ENCODE measurements at regions not wholly inside any gene's neighbourhood (a gene's known extent, or its start where the extent isn't known, plus 50 kb on each side); places are given as distances from the start of the nearest gene placed in this dataset.

DNA sequence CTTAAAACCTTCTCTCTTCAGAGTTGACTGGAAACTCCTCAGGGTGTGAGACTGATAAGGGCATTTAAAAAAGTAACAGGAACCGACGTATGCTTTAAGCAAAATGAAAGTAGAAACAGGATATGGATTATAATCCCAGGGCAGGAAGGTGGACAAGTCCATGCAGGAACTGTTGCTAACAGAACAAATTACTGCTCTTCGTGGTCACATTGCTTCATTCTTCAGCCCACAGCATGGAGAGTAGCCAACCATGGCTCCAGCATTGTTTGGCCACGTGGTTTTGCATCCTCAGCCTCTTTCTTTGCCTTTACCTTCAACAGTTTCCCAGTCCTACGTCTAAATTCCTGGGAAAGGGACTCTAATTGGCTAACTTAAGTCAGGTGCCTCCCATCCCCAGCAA lies 563.1 kb upstream of the ISX start:
- TF ChIP-seq, protein P1, sequence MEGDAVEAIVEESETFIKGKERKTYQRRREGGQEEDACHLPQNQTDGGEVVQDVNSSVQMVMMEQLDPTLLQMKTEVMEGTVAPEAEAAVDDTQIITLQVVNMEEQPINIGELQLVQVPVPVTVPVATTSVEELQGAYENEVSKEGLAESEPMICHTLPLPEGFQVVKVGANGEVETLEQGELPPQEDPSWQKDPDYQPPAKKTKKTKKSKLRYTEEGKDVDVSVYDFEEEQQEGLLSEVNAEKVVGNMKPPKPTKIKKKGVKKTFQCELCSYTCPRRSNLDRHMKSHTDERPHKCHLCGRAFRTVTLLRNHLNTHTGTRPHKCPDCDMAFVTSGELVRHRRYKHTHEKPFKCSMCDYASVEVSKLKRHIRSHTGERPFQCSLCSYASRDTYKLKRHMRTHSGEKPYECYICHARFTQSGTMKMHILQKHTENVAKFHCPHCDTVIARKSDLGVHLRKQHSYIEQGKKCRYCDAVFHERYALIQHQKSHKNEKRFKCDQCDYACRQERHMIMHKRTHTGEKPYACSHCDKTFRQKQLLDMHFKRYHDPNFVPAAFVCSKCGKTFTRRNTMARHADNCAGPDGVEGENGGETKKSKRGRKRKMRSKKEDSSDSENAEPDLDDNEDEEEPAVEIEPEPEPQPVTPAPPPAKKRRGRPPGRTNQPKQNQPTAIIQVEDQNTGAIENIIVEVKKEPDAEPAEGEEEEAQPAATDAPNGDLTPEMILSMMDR (IDR thresholded peaks at IDR 0.05; ENCODE audit: control extremely low read depth, extremely low read depth, low read depth, missing control alignments): no peak
- DNase-seq (ENCODE audit: extremely low spot score): no peak
- ChIA-PET POLR2A (no interaction called here), CTCF (no interaction called here)

- ChIA-PET CTCF (no interaction called here), POLR2A (no interaction called here)
- TF ChIP-seq, protein P1 (IDR thresholded peaks at IDR 0.05; ENCODE audit: control extremely low read depth, extremely low read depth, low read depth, missing control alignments): no peak
- DNase-seq (ENCODE audit: extremely low spot score): no peak
Observed at GRCh38 chr22:34508797-34509196, 557.2 kb upstream of the ISX start.

GRCh38 chr22:34526681-34527080 lies 539.3 kb upstream of the ISX start:
- ChIA-PET CTCF (no interaction called here), POLR2A (no interaction called here)
- no peak for DNase-seq (ENCODE audit: extremely low spot score)
- TF ChIP-seq, protein P1 (IDR thresholded peaks at IDR 0.05; ENCODE audit: control extremely low read depth, extremely low read depth, low read depth, missing control alignments): no peak

DNA sequence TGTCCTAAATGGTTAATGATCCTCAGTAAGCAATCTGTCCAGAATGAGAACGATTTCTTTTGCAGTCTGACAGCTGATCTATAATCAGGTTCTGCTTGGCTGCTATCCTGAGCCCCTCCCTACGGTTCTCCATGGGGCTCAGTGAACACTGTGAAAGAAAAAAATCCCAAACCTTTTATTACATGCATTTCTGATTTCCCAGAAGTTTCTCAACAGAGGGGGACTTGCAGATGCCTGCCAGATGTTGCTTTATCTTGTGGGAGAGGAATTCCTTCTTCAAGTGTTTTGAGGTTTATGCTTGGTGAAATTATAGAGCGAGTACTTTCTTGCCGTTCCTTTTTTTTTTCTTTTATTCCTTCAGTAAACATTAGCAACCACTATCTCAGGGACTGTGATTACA lies 531.9 kb upstream of the ISX start:
- DNase-seq (ENCODE audit: extremely low spot score): no peak
- ChIA-PET CTCF (no interaction called here), POLR2A (no interaction called here)
- TF ChIP-seq, protein P1 (IDR thresholded peaks at IDR 0.05; ENCODE audit: control extremely low read depth, extremely low read depth, low read depth, missing control alignments): no peak

DNA sequence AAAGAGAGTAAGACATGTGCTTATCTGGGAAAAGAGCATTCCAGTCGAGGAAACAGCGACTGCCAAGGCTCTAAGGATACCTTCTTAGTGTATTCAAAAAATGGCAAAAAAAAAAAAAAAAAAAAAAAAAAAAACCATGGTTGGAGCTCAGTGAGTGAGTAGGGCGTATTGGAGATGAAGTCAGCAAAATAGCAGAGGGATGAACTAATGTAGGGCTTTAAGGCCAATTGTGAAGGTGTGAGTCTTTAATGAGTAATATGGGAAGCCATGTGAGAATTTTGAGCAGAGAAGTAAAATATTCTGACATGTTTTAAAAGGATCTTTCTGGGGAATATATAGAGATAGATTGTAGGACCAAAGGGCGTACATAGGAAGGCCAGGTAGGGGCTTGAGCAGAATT lies 498.6 kb upstream of the ISX start:
- no peak for DNase-seq (ENCODE audit: extremely low spot score)
- TF ChIP-seq, protein P1 (IDR thresholded peaks at IDR 0.05; ENCODE audit: control extremely low read depth, extremely low read depth, low read depth, missing control alignments): no peak
- CTCF ChIA-PET: no interaction called here
- POLR2A ChIA-PET: no interaction called here

- ChIA-PET POLR2A (no interaction called here), CTCF (no interaction called here)
- TF ChIP-seq, protein P1 (IDR thresholded peaks at IDR 0.05; ENCODE audit: control extremely low read depth, extremely low read depth, low read depth, missing control alignments): no peak
- no peak for DNase-seq (ENCODE audit: extremely low spot score)
Observed at GRCh38 chr22:34570408-34570807, 495.6 kb upstream of the ISX start.

- DNase-seq (ENCODE audit: extremely low spot score): no peak
- ChIA-PET POLR2A (no interaction called here), CTCF (no interaction called here)
- TF ChIP-seq, protein P1 (IDR thresholded peaks at IDR 0.05; ENCODE audit: control extremely low read depth, extremely low read depth, low read depth, missing control alignments): no peak
Observed at GRCh38 chr22:34579519-34579918, 486.4 kb upstream of the ISX start.
